ENCODE measurements at regions not wholly inside any gene's neighbourhood (a gene's known extent, or its start where the extent isn't known, plus 50 kb on each side); places are given as distances from the start of the nearest gene placed in this dataset.

GRCh38 chr12:11978726-11979384 lies 91.9 kb upstream of the BCL2L14 start:
- TF ChIP-seq POLR2AphosphoS5 (IDR thresholded peaks at IDR 0.05) (no peak), POLR2A (IDR thresholded peaks at IDR 0.05) (no peak), CTCF (IDR thresholded peaks at IDR 0.05) (no peak)
